ENCODE measurements at regions not wholly inside any gene's neighbourhood (a gene's known extent, or its start where the extent isn't known, plus 50 kb on each side); places are given as distances from the start of the nearest gene placed in this dataset.

GRCh38 chr18:32542221-32542798 lies 71.6 kb upstream of the GAREM1 start:
- DNase-seq (ENCODE audit: low read depth), result no peak

DNA sequence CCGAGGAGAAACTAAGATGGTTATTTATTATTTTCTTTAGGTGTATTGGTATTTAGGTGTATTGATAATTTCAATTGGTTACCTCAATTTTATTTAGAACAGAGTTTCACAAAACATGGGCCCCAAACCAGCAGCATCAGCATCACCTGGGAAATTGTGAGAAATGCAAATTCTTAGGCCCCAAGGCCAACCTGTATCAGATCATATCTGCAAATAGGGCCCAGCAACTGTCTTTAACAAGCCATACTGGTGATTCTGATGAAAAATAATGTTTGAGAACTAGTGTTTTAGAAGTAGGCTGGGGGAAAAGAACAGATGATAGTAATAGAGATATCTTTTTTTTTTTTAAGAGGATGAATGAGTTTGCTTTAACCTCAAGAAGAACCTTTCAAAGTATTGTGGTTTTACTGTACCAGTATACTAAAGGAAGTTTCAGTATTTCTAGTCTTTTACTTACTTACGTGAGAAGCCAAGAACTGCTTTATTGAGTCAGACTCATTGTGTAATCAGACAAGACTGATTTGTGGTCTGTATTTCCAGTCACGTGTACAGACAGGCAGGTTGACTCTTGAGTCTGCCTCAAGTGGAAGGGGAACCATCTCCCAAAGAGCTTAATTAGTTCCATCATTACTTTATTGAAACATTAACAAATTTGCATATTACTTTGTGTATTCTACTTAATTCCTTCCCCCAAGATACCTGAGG lies 60.4 kb upstream of the GAREM1 start:
- DNase-seq (ENCODE audit: low read depth), result no peak

GRCh38 chr18:32529722-32530420 lies 59.2 kb upstream of the GAREM1 start:
- no peak for DNase-seq (ENCODE audit: low read depth)

- DNase-seq (ENCODE audit: low read depth), result no peak
Observed at GRCh38 chr18:32520771-32521170, 50.1 kb upstream of the GAREM1 start.
